HepG2 (cell line): ENCODE measurements at regions not wholly inside any gene's neighbourhood (a gene's known extent, or its start where the extent isn't known, plus 50 kb on each side); places are given as distances from the start of the nearest gene placed in this dataset.

Experiments used
- ATAC-seq: fragments of 200-7000 bp; cut with Tn5 transposase; 3 replicates; pipeline ENCODE4 v1.9.1; 2020; ENCODE audit warnings: mild to moderate bottlenecking, moderate library complexity
- BruUV-seq: library from RNA; stranded (reverse); fragments of 400-500 nt; replicated peaks from 2 replicates; lab custom pipeline; 2021; lab: Mats Ljungman, UMichigan
- CTCF ChIA-PET: fragments of 300-600 bp; formaldehyde crosslinking; extraction: SDS; loops from one replicate; lab custom pipeline; 2021; ENCODE audit warnings: low total read pairs, inconsistent platforms, low intra/inter-chr PET ratio; lab: Yijun Ruan, JAX
- POLR2A ChIA-PET: fragments of 350-600 bp; sonication (Branson Sonifier 250); formaldehyde crosslinking; loops from one replicate; lab custom pipeline; 2020; ENCODE audit warnings: antibody characterized with exemption, inconsistent platforms; lab: Yijun Ruan, JAX
- DNase-seq: peaks from one replicate; pipeline ENCODE4 v3.0.0-alpha.2; 2015; ENCODE audit warnings: low spot score
- FAIRE-seq: peaks from 3 replicates; lab custom pipeline; 2011; peaks lifted over from hg19 to GRCh38; lab: Jason Lieb, UNC
- H2AFZ ChIP-seq: one replicate; pipeline ENCODE4 v1.6.1; 2011; ENCODE audit warnings: low read length, inconsistent platforms
- H3K27ac ChIP-seq: fragments of 300-600 bp; 3 replicates; pipeline ENCODE4 v1.8.0; 2011; ENCODE audit warnings: mixed run types, mild to moderate bottlenecking, mixed read lengths, low read length, inconsistent platforms; ENCODE audit not compliant: insufficient read depth; ENCODE audit errors: extremely low read length
- H3K27me3 ChIP-seq, 2 experiments: fragments of 200-600 bp in 1 of 2; 2 replicates in 1 of 2; 3 replicates in 1 of 2; pipeline versions ENCODE4 v1.6.0 to v1.8.0; 2011; ENCODE audit warnings: low read length in 2 of 2, mild to moderate bottlenecking in 2 of 2, moderate library complexity in 2 of 2, inconsistent platforms in 1 of 2; ENCODE audit not compliant: insufficient read depth in 2 of 2, control insufficient read depth in 1 of 2
- H3K36me3 ChIP-seq, 2 experiments: fragments of 200-600 bp in 1 of 2; replicated peaks in 1 of 2; 2 replicates in 1 of 2; 3 replicates in 1 of 2; pipeline versions ENCODE4 v1.5.1 to v1.8.0; 2011; ENCODE audit warnings: low read length in 2 of 2, inconsistent platforms in 1 of 2; ENCODE audit not compliant: insufficient read depth in 2 of 2, control insufficient read depth in 1 of 2
- H3K4me1 ChIP-seq: 2 replicates; pipeline ENCODE4 v1.5.1; 2012; ENCODE audit warnings: low read length, inconsistent platforms; ENCODE audit not compliant: insufficient read depth
- H3K4me2 ChIP-seq: 2 replicates; pipeline ENCODE4 v1.6.0; 2011; ENCODE audit warnings: low read depth, low read length, inconsistent platforms
- H3K4me3 ChIP-seq, 3 experiments: fragments of 200-600 bp in 1 of 3; sonication (generic), shearing (Covaris generic) in 1 of 3; replicated peaks in 1 of 3; 2 replicates each; pipeline ENCODE4 v1.5.1; 2011 to 2016; ENCODE audit warnings: low read length in 3 of 3, inconsistent platforms in 2 of 3, low read depth in 2 of 3, mild to moderate bottlenecking in 2 of 3, control low read depth in 1 of 3, mixed read lengths in 1 of 3; ENCODE audit not compliant: insufficient read depth in 1 of 3
- H3K79me2 ChIP-seq: one replicate; pipeline ENCODE4 v1.6.1; 2011; ENCODE audit warnings: low read length, inconsistent platforms; ENCODE audit not compliant: insufficient read depth
- H3K9ac ChIP-seq: 2 replicates; pipeline ENCODE4 v1.6.0; 2011; ENCODE audit warnings: mild to moderate bottlenecking, low read depth, low read length, inconsistent platforms; ENCODE audit not compliant: insufficient read depth
- H3K9me3 ChIP-seq: 2 replicates; pipeline ENCODE4 v1.5.1; 2012; ENCODE audit warnings: mild to moderate bottlenecking, low read length
- H4K20me1 ChIP-seq: 2 replicates; pipeline ENCODE4 v1.6.0; 2011; ENCODE audit warnings: inconsistent platforms, mild to moderate bottlenecking, low read length, moderate library complexity; ENCODE audit not compliant: insufficient read depth
- BORCS8-MEF2B ChIP-seq: sonication (generic); formaldehyde crosslinking; IDR thresholded peaks from 2 replicates; pipeline ENCODE4 v1.8.0; 2022; ENCODE audit warnings: mild to moderate bottlenecking, missing genetic modification reagents
- EEA1 ChIP-seq: sonication (generic); formaldehyde crosslinking; IDR thresholded peaks from 2 replicates; pipeline ENCODE4 v1.5.1; 2020; ENCODE audit warnings: mild to moderate bottlenecking, missing genetic modification reagents, borderline replicate concordance
- FOXA1 ChIP-seq, 2 experiments: fragments of 450-650 bp in 1 of 2; sonication (generic) in 1 of 2; formaldehyde crosslinking in 1 of 2; IDR thresholded peaks; 2 replicates each; pipeline versions ENCODE4 v1.4.0 to v1.6.1; 2016 to 2020; ENCODE audit warnings: missing genetic modification reagents in 1 of 2
- HDAC2 ChIP-seq: sonication (generic); formaldehyde crosslinking; IDR thresholded peaks from 2 replicates; pipeline ENCODE4 v1.4.0; 2020; ENCODE audit warnings: missing genetic modification reagents
- KMT2B ChIP-seq: IDR thresholded peaks from 2 replicates; pipeline ENCODE4 v1.6.1; 2016; ENCODE audit warnings: missing genetic modification reagents, missing compliant biosample characterization
- NR2F2 ChIP-seq: IDR thresholded peaks from 2 replicates; pipeline ENCODE4 v1.6.1; 2012; ENCODE audit warnings: low read depth, inconsistent platforms, borderline replicate concordance
- PLRG1 ChIP-seq: fragments of 450-650 bp; conservative IDR thresholded peaks from 2 replicates; pipeline ENCODE4 v1.6.1; 2016
- ZSCAN31 ChIP-seq: sonication (generic); formaldehyde crosslinking; IDR thresholded peaks from 2 replicates; pipeline ENCODE4 v1.5.0; 2020; ENCODE audit warnings: low read depth, mild to moderate bottlenecking, missing genetic modification reagents
- WGBS: methylation state at CpG from one replicate; pipeline ENCODE4 v1.1.6; 2017; ENCODE audit warnings: low lambda C conversion rate; 5-methylcytosine and 5-hydroxymethylcytosine counted together
- in situ Hi-C: cut with HindIII; loops from 2 replicates; pipeline ENCODE4 v1.10.0; 2017; ENCODE audit warnings: low pct_unique_long_range_greater_than_20kb; ENCODE audit not compliant: extremely low pct_ligation_motif_present
- intact Hi-C: fragments of 100-400 bp; cut with micrococcal nuclease; formaldehyde crosslinking; loops from one replicate; pipeline ENCODE4 v1.10.0; 2022; ENCODE audit not compliant: unreplicated experiment
- TF ChIP-seq, protein P1 (sequence below): sonication (generic); formaldehyde crosslinking; IDR thresholded peaks from 2 replicates; pipeline ENCODE4 v1.4.0; 2020; ENCODE audit warnings: missing genetic modification reagents, borderline replicate concordance
- TF ChIP-seq, protein P2 (sequence below): sonication (generic); formaldehyde crosslinking; IDR thresholded peaks from 2 replicates; pipeline ENCODE4 v1.5.1; 2020; ENCODE audit warnings: missing genetic modification reagents, mild to moderate bottlenecking, borderline replicate concordance
- TF ChIP-seq, protein P3 (sequence below): IDR thresholded peaks from 2 replicates; pipeline ENCODE4 v1.6.1; 2012; ENCODE audit warnings: inconsistent platforms
- TF ChIP-seq, protein P4 (sequence below): sonication (generic); formaldehyde crosslinking; IDR thresholded peaks from 2 replicates; pipeline ENCODE4 v1.4.0; 2020; ENCODE audit warnings: missing genetic modification reagents
- TF ChIP-seq, protein P5 (sequence below): sonication (generic); formaldehyde crosslinking; IDR thresholded peaks from 2 replicates; pipeline ENCODE4 v1.5.0; 2020; ENCODE audit warnings: mild to moderate bottlenecking, missing genetic modification reagents

DNA sequence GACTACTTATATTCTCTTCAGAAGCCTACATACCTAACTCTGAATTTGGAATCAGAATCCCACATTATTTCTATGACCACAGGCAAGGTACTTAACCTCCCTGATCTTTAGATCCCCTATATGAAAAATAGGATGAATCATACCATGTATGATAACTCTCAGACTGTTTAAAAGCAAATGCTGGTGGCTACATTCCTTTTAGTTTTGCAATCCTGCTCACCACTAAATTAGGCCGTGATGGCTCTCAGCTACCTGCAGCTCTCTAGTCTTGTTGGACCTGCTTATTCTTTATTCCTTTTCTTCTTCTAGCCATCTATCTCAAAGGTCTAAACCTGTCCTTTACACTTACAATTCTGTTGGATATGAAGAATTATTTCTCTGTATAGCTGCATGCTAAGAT is 303.4 kb upstream of the ATP10B start (continued):
- no peak for TF ChIP-seq NR2F2
- no peak for TF ChIP-seq PLRG1
- TF ChIP-seq, protein P1, sequence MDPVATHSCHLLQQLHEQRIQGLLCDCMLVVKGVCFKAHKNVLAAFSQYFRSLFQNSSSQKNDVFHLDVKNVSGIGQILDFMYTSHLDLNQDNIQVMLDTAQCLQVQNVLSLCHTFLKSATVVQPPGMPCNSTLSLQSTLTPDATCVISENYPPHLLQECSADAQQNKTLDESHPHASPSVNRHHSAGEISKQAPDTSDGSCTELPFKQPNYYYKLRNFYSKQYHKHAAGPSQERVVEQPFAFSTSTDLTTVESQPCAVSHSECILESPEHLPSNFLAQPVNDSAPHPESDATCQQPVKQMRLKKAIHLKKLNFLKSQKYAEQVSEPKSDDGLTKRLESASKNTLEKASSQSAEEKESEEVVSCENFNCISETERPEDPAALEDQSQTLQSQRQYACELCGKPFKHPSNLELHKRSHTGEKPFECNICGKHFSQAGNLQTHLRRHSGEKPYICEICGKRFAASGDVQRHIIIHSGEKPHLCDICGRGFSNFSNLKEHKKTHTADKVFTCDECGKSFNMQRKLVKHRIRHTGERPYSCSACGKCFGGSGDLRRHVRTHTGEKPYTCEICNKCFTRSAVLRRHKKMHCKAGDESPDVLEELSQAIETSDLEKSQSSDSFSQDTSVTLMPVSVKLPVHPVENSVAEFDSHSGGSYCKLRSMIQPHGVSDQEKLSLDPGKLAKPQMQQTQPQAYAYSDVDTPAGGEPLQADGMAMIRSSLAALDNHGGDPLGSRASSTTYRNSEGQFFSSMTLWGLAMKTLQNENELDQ (CRISPR knock-in tag) = no peak
- no peak for TF ChIP-seq HDAC2 (CRISPR knock-in tag)
- TF ChIP-seq KMT2B (CRISPR knock-in tag) = no peak
- TF ChIP-seq, all 625 proteins: peak for 0

DNA sequence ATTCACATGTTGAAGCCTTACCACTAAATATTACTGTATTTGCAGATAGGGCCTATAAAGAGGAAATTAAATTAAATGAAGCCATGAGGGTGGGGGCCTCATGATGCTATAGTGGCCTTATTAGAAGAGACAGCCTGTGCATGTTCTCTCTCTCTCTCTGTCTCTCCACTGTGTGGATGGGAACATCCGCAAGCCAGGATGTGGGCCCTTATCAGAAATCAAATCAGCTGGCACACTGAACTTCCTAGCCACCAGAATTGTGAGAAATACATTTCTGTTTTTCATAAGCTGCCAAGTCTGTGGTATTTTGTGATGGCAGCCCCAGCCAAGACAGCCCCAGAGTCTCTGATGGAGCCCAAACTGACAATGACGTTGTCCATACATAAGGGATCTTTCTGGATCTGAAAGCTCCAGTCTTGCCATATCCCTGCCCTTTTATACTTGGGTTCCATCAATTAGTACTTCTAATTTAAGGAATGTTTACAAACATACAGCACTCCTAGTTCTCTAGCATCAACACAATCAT is 300.5 kb upstream of the ATP10B start:
- BruUV-seq = no TSS peak
- H3K4me2 ChIP-seq = no peak overlapping the region
- H2AFZ ChIP-seq = no peak overlapping the region
- TF ChIP-seq FOXA1 (IDR thresholded peaks at IDR 0.05) (no peak), FOXA1 (CRISPR knock-in tag; IDR thresholded peaks at IDR 0.05) (no peak), EEA1 (no peak), ZSCAN31 (CRISPR knock-in tag) (no peak), BORCS8-MEF2B (CRISPR knock-in tag) (no peak), PLRG1 (no peak)
- TF ChIP-seq, protein P2, sequence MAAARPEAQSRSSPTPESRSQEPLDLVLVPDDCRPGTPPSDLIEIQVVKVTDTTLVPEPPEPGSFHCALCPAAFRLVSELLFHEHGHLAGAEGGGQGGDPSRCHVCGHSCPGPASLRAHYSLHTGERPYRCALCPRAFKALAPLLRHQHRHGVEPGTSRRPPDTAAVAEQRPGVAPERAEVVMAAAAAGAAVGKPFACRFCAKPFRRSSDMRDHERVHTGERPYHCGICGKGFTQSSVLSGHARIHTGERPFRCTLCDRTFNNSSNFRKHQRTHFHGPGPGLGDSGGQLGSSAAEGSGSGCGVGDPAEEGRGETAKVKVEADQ = no peak
- TF ChIP-seq, protein P3, sequence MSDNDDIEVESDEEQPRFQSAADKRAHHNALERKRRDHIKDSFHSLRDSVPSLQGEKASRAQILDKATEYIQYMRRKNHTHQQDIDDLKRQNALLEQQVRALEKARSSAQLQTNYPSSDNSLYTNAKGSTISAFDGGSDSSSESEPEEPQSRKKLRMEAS = no peak
- TF ChIP-seq, protein P4, sequence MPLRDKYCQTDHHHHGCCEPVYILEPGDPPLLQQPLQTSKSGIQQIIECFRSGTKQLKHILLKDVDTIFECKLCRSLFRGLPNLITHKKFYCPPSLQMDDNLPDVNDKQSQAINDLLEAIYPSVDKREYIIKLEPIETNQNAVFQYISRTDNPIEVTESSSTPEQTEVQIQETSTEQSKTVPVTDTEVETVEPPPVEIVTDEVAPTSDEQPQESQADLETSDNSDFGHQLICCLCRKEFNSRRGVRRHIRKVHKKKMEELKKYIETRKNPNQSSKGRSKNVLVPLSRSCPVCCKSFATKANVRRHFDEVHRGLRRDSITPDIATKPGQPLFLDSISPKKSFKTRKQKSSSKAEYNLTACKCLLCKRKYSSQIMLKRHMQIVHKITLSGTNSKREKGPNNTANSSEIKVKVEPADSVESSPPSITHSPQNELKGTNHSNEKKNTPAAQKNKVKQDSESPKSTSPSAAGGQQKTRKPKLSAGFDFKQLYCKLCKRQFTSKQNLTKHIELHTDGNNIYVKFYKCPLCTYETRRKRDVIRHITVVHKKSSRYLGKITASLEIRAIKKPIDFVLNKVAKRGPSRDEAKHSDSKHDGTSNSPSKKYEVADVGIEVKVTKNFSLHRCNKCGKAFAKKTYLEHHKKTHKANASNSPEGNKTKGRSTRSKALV (CRISPR knock-in tag) = no peak
- TF ChIP-seq, protein P5, sequence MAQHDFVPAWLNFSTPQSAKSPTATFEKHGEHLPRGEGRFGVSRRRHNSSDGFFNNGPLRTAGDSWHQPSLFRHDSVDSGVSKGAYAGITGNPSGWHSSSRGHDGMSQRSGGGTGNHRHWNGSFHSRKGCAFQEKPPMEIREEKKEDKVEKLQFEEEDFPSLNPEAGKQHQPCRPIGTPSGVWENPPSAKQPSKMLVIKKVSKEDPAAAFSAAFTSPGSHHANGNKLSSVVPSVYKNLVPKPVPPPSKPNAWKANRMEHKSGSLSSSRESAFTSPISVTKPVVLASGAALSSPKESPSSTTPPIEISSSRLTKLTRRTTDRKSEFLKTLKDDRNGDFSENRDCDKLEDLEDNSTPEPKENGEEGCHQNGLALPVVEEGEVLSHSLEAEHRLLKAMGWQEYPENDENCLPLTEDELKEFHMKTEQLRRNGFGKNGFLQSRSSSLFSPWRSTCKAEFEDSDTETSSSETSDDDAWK (CRISPR knock-in tag) = no peak
- POLR2A ChIA-PET = no interaction called here
- H3K4me3 ChIP-seq = no peak overlapping the region
- no peaks in the 10 kb centered on the region for H3K27me3 ChIP-seq
- 0 out of 2 replicates have a peak, but pooled peaks cover 5% of the 10 kb centered on the region for H3K9me3 ChIP-seq
- no peak overlapping the region for H3K9ac ChIP-seq
- CTCF ChIA-PET = no interaction called here
- WGBS = 0% methylated on average over 1 of the region's 2 CpGs
- no peaks in the 10 kb centered on the region for H3K4me1 ChIP-seq
- H3K27ac ChIP-seq = no peak overlapping the region
- in situ Hi-C loops (no loop called here), intact Hi-C loops (no loop called here)
- FAIRE-seq = no peak
- no peak for ATAC-seq
- no peaks in the 10 kb centered on the region for H3K79me2 ChIP-seq
- no peak for DNase-seq
- H4K20me1 ChIP-seq = no peaks in the 10 kb centered on the region
- H3K36me3 ChIP-seq = no peaks in the 10 kb centered on the region
